GM21447 (cell line): ENCODE measurements at regions not wholly inside any gene's neighbourhood (a gene's known extent, or its start where the extent isn't known, plus 50 kb on each side); places are given as distances from the start of the nearest gene placed in this dataset.
"Not testable (repeated sequence)": the region's sequence is repeated elsewhere in the genome, so short reads cannot be mapped to it uniquely, and the experiment has no call there.

Source experiments
- ATAC-seq: cut with Tn5 transposase; IDR thresholded peaks from one replicate; pipeline ENCODE4 v1.9.1; 2021; ENCODE audit not compliant: unreplicated experiment

GRCh38 chrX:3876393-3876792 lies 162.9 kb upstream of the PRKX start:
- ATAC-seq, result not testable (repeated sequence)

GRCh38 chrX:3875638-3876037 lies 162.2 kb upstream of the PRKX start:
- not testable (repeated sequence) for ATAC-seq

GRCh38 chrX:3872226-3872879 lies 158.9 kb upstream of the PRKX start:
- not testable (repeated sequence) for ATAC-seq

- ATAC-seq, result not testable (repeated sequence)
Measured at GRCh38 chrX:3867067-3867831, 153.8 kb upstream of the PRKX start.

- ATAC-seq, result not testable (repeated sequence)
Measured at GRCh38 chrX:3858332-3858731, 144.9 kb upstream of the PRKX start.

- ATAC-seq, result peak; percentile 86
Measured at GRCh38 chrX:3843522-3844145, 130.2 kb upstream of the PRKX start.

- not testable (repeated sequence) for ATAC-seq
Measured at GRCh38 chrX:3842822-3843521, 129.5 kb upstream of the PRKX start.

GRCh38 chrX:3838754-3839153 lies 125.3 kb upstream of the PRKX start:
- ATAC-seq, result not testable (repeated sequence)

- ATAC-seq, result not testable (repeated sequence)
Measured at GRCh38 chrX:3837958-3838643, 124.7 kb upstream of the PRKX start.

GRCh38 chrX:3837211-3837610 lies 123.8 kb upstream of the PRKX start:
- not testable (repeated sequence) for ATAC-seq

GRCh38 chrX:3833761-3834542 lies 120.5 kb upstream of the PRKX start:
- ATAC-seq, result not testable (repeated sequence)

- ATAC-seq, result not testable (repeated sequence)
Measured at GRCh38 chrX:3830020-3830419, 116.6 kb upstream of the PRKX start.

- ATAC-seq, result not testable (repeated sequence)
Measured at GRCh38 chrX:3829041-3829531, 115.6 kb upstream of the PRKX start.

GRCh38 chrX:3828378-3829040 lies 115.1 kb upstream of the PRKX start:
- ATAC-seq, result not testable (repeated sequence)

- not testable (repeated sequence) for ATAC-seq
Measured at GRCh38 chrX:3824008-3824407, 110.6 kb upstream of the PRKX start.

GRCh38 chrX:3820167-3820566 lies 106.7 kb upstream of the PRKX start:
- ATAC-seq, result no peak

GRCh38 chrX:3817480-3817879 lies 104.0 kb upstream of the PRKX start:
- ATAC-seq, result not testable (repeated sequence)

- ATAC-seq, result no peak
Measured at GRCh38 chrX:3815896-3816664, 102.6 kb upstream of the PRKX start.
